Testis (tissue), 2 donors: ENCODE measurements at regions not wholly inside any gene's neighbourhood (a gene's known extent, or its start where the extent isn't known, plus 50 kb on each side); places are given as distances from the start of the nearest gene placed in this dataset.

Experiments used
- POLR2A ChIP-seq: fragments of 450-650 bp; IDR thresholded peaks from one replicate; pipeline ENCODE4 v1.6.1; 2017; ENCODE audit warnings: antibody characterized with exemption, mild to moderate bottlenecking, moderate library complexity
- TF ChIP-seq, protein P1 (sequence below), 3 experiments: fragments of 450-650 bp in 2 of 3; fragments of 200-600 bp in 1 of 3; sonication (generic) in 1 of 3; IDR thresholded peaks; one replicate each; pipeline ENCODE4 v1.5.1; 2016 to 2019; ENCODE audit warnings: antibody characterized with exemption in 3 of 3, mild to moderate bottlenecking in 2 of 3, moderate library complexity in 1 of 3

DNA sequence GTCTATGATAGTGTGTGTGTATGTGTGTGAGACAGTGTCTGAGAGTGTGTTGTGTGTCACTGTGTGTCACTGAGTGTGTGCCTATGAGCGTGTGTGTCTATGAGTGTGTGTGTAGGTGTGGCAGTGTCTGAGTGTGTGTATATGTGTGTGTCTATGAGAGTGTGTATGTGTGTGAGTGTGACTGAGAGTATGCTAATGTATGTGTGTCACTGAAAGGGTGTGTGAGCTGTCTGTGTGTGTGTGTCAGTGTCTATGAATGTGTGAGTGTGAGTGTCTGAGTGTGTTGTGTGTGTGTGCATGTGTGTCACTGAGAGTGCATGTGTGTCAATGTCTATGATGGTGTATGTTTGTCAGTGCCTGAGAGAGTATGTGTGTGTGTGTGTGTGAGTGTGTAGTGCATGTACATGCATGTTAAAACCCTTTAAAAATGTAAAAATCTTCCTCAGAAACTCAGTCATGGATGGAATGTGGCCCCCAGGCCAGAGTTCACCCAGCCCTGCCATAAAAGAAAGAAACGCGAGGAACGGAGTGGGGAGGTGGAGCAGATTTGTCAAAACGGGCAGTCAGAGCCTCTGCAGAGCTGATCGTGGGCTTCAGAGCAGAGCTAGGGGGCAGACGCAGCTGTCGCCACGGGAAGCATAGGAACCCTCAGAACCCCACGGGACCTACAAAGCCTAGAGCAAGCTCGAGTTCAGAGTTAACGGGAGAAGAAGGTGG is 218.8 kb downstream of the CTTN start:
- TF ChIP-seq, protein P1, sequence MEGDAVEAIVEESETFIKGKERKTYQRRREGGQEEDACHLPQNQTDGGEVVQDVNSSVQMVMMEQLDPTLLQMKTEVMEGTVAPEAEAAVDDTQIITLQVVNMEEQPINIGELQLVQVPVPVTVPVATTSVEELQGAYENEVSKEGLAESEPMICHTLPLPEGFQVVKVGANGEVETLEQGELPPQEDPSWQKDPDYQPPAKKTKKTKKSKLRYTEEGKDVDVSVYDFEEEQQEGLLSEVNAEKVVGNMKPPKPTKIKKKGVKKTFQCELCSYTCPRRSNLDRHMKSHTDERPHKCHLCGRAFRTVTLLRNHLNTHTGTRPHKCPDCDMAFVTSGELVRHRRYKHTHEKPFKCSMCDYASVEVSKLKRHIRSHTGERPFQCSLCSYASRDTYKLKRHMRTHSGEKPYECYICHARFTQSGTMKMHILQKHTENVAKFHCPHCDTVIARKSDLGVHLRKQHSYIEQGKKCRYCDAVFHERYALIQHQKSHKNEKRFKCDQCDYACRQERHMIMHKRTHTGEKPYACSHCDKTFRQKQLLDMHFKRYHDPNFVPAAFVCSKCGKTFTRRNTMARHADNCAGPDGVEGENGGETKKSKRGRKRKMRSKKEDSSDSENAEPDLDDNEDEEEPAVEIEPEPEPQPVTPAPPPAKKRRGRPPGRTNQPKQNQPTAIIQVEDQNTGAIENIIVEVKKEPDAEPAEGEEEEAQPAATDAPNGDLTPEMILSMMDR (IDR thresholded peaks at IDR 0.05) = no peak
- TF ChIP-seq POLR2A = no peak
